GM12865 (cell line): ENCODE measurements at regions not wholly inside any gene's neighbourhood (a gene's known extent, or its start where the extent isn't known, plus 50 kb on each side); places are given as distances from the start of the nearest gene placed in this dataset.
"Not testable (repeated sequence)": the region's sequence is repeated elsewhere in the genome, so short reads cannot be mapped to it uniquely, and the experiment has no call there.

Source experiments
- DNase-seq: peaks from one replicate; pipeline ENCODE4 v3.0.0; 2010; ENCODE audit warnings: low read depth
- H3K4me3 ChIP-seq: 2 replicates; pipeline ENCODE4 v1.5.1; 2011; ENCODE audit warnings: mild to moderate bottlenecking, low read depth, low read length, control low read depth
- TF ChIP-seq, protein P1 (sequence below): IDR thresholded peaks from 2 replicates; pipeline ENCODE4 v1.5.1; 2011; ENCODE audit warnings: low read length, control low read depth, low read depth, inconsistent platforms; ENCODE audit not compliant: insufficient read depth; ENCODE audit errors: missing control alignments

- TF ChIP-seq, protein P1, sequence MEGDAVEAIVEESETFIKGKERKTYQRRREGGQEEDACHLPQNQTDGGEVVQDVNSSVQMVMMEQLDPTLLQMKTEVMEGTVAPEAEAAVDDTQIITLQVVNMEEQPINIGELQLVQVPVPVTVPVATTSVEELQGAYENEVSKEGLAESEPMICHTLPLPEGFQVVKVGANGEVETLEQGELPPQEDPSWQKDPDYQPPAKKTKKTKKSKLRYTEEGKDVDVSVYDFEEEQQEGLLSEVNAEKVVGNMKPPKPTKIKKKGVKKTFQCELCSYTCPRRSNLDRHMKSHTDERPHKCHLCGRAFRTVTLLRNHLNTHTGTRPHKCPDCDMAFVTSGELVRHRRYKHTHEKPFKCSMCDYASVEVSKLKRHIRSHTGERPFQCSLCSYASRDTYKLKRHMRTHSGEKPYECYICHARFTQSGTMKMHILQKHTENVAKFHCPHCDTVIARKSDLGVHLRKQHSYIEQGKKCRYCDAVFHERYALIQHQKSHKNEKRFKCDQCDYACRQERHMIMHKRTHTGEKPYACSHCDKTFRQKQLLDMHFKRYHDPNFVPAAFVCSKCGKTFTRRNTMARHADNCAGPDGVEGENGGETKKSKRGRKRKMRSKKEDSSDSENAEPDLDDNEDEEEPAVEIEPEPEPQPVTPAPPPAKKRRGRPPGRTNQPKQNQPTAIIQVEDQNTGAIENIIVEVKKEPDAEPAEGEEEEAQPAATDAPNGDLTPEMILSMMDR, result no peak
- H3K4me3 ChIP-seq, result no peak overlapping the region
- DNase-seq, result no peak
These were observed 695.9 kb upstream of the CDH8 start for GRCh38 chr16:62732092-62732491.

DNA sequence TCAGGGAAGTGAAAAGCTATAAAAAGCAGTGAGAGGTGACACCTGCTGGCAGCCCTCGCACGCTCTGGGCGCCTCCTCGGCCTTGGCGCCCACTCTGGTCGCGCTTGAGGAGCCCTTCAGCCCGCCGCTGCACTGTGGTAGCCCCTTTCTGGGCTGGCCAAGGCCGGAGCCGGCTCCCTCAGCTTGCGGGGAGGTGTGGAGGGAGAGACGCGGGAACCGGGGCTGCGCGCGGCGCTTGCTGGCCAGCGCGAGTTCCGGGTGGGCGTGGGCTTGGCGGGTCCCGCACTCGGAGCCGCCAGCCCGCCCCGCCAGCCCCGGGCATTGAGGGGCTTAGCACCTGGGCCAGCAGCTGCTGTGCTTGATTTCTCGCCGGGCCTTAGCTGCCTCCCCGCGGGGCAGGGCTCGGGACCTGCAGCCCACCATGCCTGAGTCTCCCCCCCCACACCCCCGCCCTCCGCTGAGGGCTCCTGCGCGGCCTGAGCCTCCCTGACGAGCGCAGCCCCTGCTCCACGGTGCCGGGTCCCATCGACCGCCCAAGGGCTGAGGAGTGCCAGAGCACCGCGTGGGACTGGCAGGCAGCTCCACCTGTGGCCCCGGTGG is 688.5 kb upstream of the CDH8 start:
- not testable (repeated sequence) for DNase-seq, H3K4me3 ChIP-seq

- DNase-seq, result no peak
- no peak overlapping the region for H3K4me3 ChIP-seq
- TF ChIP-seq, protein P1, result no peak
These were observed 684.4 kb upstream of the CDH8 start for GRCh38 chr16:62720651-62721050.

DNA sequence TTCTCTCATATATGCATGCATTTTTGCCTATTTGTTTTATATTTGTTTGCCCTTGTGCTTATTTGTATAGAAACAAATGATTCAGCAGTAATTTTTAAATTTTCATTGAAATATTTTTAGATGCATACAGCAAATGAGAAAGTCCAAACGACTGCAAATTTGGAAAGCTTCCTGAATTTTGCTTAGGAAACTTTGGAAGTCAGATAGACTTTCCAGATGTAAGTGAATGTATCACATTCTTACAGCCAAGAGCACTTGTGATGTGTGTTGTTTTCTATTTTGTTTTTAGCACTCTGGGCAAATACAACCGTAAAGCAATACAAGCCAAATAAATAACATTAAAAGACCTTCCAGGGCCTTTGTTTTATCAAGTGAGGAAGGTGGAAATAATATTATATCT is 680.8 kb upstream of the CDH8 start:
- TF ChIP-seq, protein P1, result no peak
- H3K4me3 ChIP-seq, result no peak overlapping the region
- no peak for DNase-seq

GRCh38 chr16:62715701-62716100 is 679.5 kb upstream of the CDH8 start:
- no peak overlapping the region for H3K4me3 ChIP-seq
- TF ChIP-seq, protein P1, result no peak
- no peak for DNase-seq

- TF ChIP-seq, protein P1, result no peak
- no peak overlapping the region for H3K4me3 ChIP-seq
These were observed 676.3 kb upstream of the CDH8 start for GRCh38 chr16:62712566-62712965.

DNA sequence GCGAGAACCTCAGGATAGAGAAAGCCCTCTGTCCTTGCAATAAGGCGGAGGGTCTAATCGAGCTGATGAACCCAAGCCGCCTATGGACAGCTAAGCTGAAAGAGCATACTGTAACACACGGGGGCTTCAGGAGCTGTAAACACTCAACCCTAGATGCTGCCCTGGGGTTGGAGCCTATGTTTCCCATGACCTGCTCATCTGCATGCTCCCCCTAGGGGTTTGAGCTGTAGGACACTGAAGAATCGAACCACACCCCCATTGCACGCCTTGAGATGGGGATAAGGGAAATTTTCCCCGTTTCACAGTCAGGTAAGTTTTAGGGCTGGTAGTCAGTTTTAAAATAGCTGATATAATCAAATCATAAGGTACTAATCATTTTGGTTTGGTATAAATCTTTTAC is 675.6 kb upstream of the CDH8 start:
- H3K4me3 ChIP-seq, result no peak overlapping the region
- DNase-seq, result peak; percentile 16
- TF ChIP-seq, protein P1, result peak; percentile 17

More at GRCh38 chr16:62712566-62712965, 676.3 kb upstream of the CDH8 start:
- DNase-seq, result peak; percentile 11
